HEK293T (cell line): ENCODE measurements at regions not wholly inside any gene's neighbourhood (a gene's known extent, or its start where the extent isn't known, plus 50 kb on each side); places are given as distances from the start of the nearest gene placed in this dataset.
"Not testable (repeated sequence)": the region's sequence is repeated elsewhere in the genome, so short reads cannot be mapped to it uniquely, and the experiment has no call there.

ENCODE experiments used
- CTCF ChIA-PET: fragments of 350-600 bp; formaldehyde crosslinking; extraction: SDS; loops from one replicate; lab custom pipeline; 2021; ENCODE audit warnings: antibody characterized with exemption, inconsistent platforms; lab: Yijun Ruan, JAX
- POLR2A ChIA-PET: fragments of 350-600 bp; formaldehyde crosslinking; extraction: SDS; loops from one replicate; lab custom pipeline; 2020; ENCODE audit warnings: antibody characterized with exemption, inconsistent platforms; lab: Yijun Ruan, JAX
- DNase-seq: peaks from one replicate; pipeline ENCODE4 v3.0.0; 2012; ENCODE audit warnings: mixed read lengths; ENCODE audit errors: extremely low spot score
- ARNT ChIP-seq: fragments of 450-650 bp; IDR thresholded peaks from 2 replicates; pipeline ENCODE4 v1.6.1; 2017; ENCODE audit warnings: mild to moderate bottlenecking
- BHLHE40 ChIP-seq: fragments of 450-650 bp; IDR thresholded peaks from 2 replicates; pipeline ENCODE4 v1.6.1; 2016; ENCODE audit warnings: mild to moderate bottlenecking, moderate library complexity, borderline replicate concordance
- CTBP1 ChIP-seq: fragments of 450-650 bp; IDR thresholded peaks from 2 replicates; pipeline ENCODE4 v1.6.1; 2016; ENCODE audit warnings: borderline replicate concordance
- ELF4 ChIP-seq: fragments of 450-650 bp; IDR thresholded peaks from 2 replicates; pipeline ENCODE4 v1.6.1; 2017; ENCODE audit warnings: antibody characterized with exemption
- FOXA1 ChIP-seq: fragments of 450-650 bp; IDR thresholded peaks from 2 replicates; pipeline ENCODE4 v1.6.1; 2016; ENCODE audit warnings: mild to moderate bottlenecking
- FOXK2 ChIP-seq: fragments of 450-650 bp; IDR thresholded peaks from 2 replicates; pipeline ENCODE4 v1.6.1; 2016; ENCODE audit warnings: mild to moderate bottlenecking
- FOXM1 ChIP-seq: fragments of 450-650 bp; IDR thresholded peaks from 2 replicates; pipeline ENCODE4 v1.6.1; 2017; ENCODE audit warnings: mild to moderate bottlenecking, borderline replicate concordance
- HDGF ChIP-seq: fragments of 450-650 bp; IDR thresholded peaks from 2 replicates; pipeline ENCODE4 v1.6.1; 2017; ENCODE audit warnings: antibody characterized with exemption, borderline replicate concordance
- L3MBTL2 ChIP-seq: fragments of 450-650 bp; conservative IDR thresholded peaks from 2 replicates; pipeline ENCODE4 v1.6.1; 2016; ENCODE audit warnings: mild to moderate bottlenecking
- LEF1 ChIP-seq: fragments of 450-650 bp; IDR thresholded peaks from 2 replicates; pipeline ENCODE4 v1.6.1; 2017; ENCODE audit warnings: mild to moderate bottlenecking, borderline replicate concordance
- NFRKB ChIP-seq: fragments of 450-650 bp; IDR thresholded peaks from 2 replicates; pipeline ENCODE4 v1.6.1; 2016; ENCODE audit warnings: mild to moderate bottlenecking, moderate library complexity
- PKNOX1 ChIP-seq: fragments of 450-650 bp; IDR thresholded peaks from 2 replicates; pipeline ENCODE4 v1.6.1; 2016
- SP1 ChIP-seq: fragments of 450-650 bp; IDR thresholded peaks from 2 replicates; pipeline ENCODE4 v1.6.1; 2017
- SUZ12 ChIP-seq: fragments of 450-650 bp; IDR thresholded peaks from 2 replicates; pipeline ENCODE4 v1.6.1; 2016; ENCODE audit warnings: mild to moderate bottlenecking
- TARDBP ChIP-seq: fragments of 450-650 bp; IDR thresholded peaks from 2 replicates; pipeline ENCODE4 v1.6.1; 2016
- ZNF384 ChIP-seq: fragments of 450-650 bp; IDR thresholded peaks from 2 replicates; pipeline ENCODE4 v1.6.1; 2016

DNA sequence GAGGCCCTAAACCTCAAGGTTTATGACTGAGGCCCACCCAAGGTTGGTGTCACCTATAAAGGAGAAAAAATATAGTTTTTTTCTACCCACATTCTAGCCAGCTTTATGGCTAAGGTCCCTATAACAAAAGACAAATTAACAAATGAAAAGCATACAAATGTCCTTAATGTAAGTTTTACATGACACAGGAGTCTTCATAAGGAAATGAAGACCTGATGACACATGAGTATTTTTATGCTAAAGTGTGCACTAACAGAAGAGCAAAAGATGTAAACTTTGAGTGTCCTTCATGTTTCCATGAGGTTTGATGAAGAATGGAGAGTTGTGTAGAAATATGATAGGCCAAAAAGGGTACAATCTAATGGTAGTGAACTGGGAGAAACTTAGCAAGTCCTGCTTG lies 114.7 kb upstream of the INTU start:
- ChIA-PET CTCF (no interaction called here), POLR2A (no interaction called here)
- TF ChIP-seq PKNOX1 = no peak
- no peak for TF ChIP-seq ELF4
- no peak for TF ChIP-seq TARDBP
- no peak for TF ChIP-seq HDGF
- no peak for TF ChIP-seq SP1
- TF ChIP-seq FOXA1 = no peak
- no peak for TF ChIP-seq CTBP1
- no peak for TF ChIP-seq BHLHE40
- TF ChIP-seq ARNT = no peak
- TF ChIP-seq SUZ12 = no peak
- no peak for TF ChIP-seq FOXM1
- no peak for TF ChIP-seq LEF1
- TF ChIP-seq ZNF384 = no peak
- TF ChIP-seq NFRKB = no peak
- no peak for TF ChIP-seq L3MBTL2
- no peak for TF ChIP-seq FOXK2
- DNase-seq = no peak

DNA sequence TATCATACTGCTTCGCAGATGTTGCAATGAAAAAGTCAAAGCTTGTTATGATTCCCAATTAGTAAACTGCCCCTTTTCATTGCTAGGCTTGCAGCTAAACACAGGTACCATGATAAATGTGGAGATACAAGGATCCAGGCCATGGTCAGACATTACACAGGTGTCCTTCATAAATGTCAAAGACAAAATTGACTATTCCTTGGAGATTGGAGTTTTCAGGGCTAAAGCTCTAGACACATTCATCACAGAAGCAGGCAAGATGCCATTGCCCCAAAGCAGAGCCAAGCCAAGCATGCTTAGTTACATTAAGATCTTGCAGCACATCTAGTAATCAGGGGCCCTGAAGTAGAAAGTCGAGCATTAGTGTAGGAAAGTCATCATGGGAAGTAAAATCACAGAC lies 111.3 kb upstream of the INTU start:
- DNase-seq = no peak
- TF ChIP-seq ELF4 (no peak), SUZ12 (no peak), PKNOX1 (no peak), ARNT (no peak), LEF1 (no peak), CTBP1 (no peak), TARDBP (no peak)
- ChIA-PET CTCF (no interaction called here), POLR2A (no interaction called here)

DNA sequence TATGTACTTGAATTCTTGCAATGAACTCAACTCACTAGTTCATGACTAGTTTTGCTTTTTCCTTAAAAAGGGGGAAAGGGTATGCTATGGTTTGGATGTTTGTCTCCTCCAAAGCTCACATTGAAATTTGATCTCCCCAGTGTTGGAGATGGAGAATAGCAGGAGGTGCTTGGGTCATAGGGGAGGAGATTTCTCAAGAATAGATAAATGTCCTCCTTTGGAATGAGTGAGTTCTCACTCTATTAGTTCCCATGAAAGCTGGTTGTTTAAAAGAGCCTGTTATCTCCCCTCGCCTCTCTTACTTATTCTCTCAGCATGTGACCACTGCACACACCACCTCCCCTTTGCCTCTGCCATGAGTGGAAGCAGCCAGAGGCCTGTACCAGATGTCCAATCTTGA lies 109.4 kb upstream of the INTU start:
- DNase-seq = no peak
- TF ChIP-seq NFRKB (no peak), FOXK2 (no peak), BHLHE40 (no peak), SUZ12 (no peak), FOXM1 (no peak), ELF4 (no peak), TARDBP (no peak), ZNF384 (no peak), CTBP1 (no peak), SP1 (no peak), ARNT (no peak)
- CTCF ChIA-PET = no interaction called here
- POLR2A ChIA-PET = no interaction called here

DNA sequence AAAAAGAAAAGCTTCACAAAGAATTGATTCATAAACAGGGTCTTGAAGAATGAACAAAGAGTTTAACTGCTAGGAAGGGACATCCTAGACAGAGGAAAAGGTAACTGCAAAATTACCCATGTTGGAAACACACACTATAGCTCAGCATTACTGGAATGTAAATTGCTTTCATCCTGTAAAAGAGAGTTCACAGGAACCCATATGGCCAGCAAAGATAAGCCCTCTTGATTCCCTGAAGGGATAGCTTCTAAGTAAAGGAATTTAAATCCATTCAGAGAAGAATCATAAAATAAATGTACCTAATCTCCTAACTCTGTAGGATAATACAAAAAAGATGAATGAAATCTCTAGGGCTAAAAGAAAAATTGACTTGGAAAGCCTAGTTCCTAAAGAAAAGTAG lies 107.1 kb upstream of the INTU start:
- ChIA-PET POLR2A (no interaction called here), CTCF (no interaction called here)
- DNase-seq = no peak
- TF ChIP-seq FOXA1 (no peak), SP1 (no peak), NFRKB (no peak), FOXK2 (no peak), L3MBTL2 (no peak), TARDBP (no peak), HDGF (no peak), LEF1 (no peak), ARNT (no peak), CTBP1 (no peak), PKNOX1 (no peak), FOXM1 (no peak), ELF4 (no peak), ZNF384 (no peak), BHLHE40 (no peak), SUZ12 (no peak)

- ChIA-PET CTCF (no interaction called here), POLR2A (no interaction called here)
- TF ChIP-seq SP1 = no peak
- DNase-seq = no peak
These were observed 104.5 kb upstream of the INTU start for GRCh38 chr4:127528302-127528701.

- CTCF ChIA-PET, POLR2A ChIA-PET, DNase-seq: not testable (repeated sequence)
These were observed 102.9 kb upstream of the INTU start for GRCh38 chr4:127529879-127530278.

GRCh38 chr4:127533028-127533700 lies 99.6 kb upstream of the INTU start:
- POLR2A ChIA-PET = no interaction called here
- CTCF ChIA-PET = no interaction called here
- no peak for TF ChIP-seq ELF4
- no peak for DNase-seq
